ENCODE measurements at regions not wholly inside any gene's neighbourhood (a gene's known extent, or its start where the extent isn't known, plus 50 kb on each side); places are given as distances from the start of the nearest gene placed in this dataset.
"Not testable (repeated sequence)": the region's sequence is repeated elsewhere in the genome, so short reads cannot be mapped to it uniquely, and the experiment has no call there.

- DNase-seq (ENCODE audit: low spot score): no peak
These were observed 1365.9 kb downstream of the GRIK2 start for GRCh38 chr6:102759415-102759814.

GRCh38 chr6:102758536-102758935 is 1365.0 kb downstream of the GRIK2 start:
- DNase-seq (ENCODE audit: low spot score): not testable (repeated sequence)

- no peak for DNase-seq (ENCODE audit: low spot score)
These were observed 1355.9 kb downstream of the GRIK2 start for GRCh38 chr6:102749210-102749971.

- DNase-seq (ENCODE audit: low spot score): no peak
These were observed 1353.4 kb downstream of the GRIK2 start for GRCh38 chr6:102746941-102747340.

DNA sequence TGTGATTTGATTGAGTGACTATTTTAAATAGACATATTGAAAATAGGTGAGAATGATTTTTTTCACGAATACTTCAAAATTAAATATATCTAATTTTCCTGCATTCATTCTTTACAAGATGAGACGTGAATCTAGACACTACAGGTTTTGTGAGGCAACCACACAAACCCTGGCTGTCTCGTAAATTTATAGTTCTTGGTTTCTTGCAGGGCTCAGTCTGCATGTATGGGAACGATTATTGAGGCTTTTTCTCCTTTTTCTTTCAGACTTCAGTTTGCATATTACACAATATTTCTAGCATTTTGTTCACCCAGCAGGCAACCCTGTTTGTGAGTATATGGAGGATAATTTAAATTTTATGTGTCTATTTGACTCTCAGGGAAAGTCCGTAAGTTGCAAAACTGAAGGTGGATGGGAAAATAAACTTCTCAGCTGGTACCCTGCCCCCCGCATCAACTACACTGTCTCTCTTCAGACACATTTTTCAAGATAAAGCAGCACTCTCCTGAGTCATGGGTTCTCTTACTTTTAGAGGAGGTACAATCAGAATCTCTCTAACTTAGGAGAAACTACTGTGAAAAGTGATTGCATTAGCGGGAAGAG is 1349.3 kb downstream of the GRIK2 start:
- DNase-seq (ENCODE audit: low spot score): no peak

GRCh38 chr6:102742028-102742427 is 1348.5 kb downstream of the GRIK2 start:
- DNase-seq (ENCODE audit: low spot score): no peak

GRCh38 chr6:102736941-102737368 is 1343.4 kb downstream of the GRIK2 start:
- peak; percentile 5 for DNase-seq (ENCODE audit: low spot score)

- peak; percentile 48 for DNase-seq (ENCODE audit: low spot score)
These were observed 1339.4 kb downstream of the GRIK2 start for GRCh38 chr6:102732898-102733297.

DNA sequence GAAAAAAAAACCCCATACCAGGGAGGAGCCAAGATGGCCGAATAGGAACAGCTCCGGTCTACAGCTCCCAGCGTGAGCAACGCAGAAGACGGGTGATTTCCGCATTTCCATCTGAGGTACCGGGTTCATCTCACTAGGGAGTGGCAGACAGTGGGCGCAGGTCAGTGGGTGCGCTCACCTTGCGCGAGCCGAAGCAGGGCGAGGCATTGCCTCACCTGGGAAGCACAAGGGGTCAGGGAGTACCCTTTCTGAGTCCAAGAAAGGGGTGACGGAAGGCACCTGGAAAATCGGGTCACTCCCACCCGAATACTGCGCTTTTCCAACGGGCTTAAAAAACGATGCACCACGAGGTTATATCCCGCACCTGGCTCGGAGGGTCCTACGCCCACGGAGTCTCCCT is 1328.6 kb downstream of the GRIK2 start:
- not testable (repeated sequence) for DNase-seq (ENCODE audit: low spot score)

DNA sequence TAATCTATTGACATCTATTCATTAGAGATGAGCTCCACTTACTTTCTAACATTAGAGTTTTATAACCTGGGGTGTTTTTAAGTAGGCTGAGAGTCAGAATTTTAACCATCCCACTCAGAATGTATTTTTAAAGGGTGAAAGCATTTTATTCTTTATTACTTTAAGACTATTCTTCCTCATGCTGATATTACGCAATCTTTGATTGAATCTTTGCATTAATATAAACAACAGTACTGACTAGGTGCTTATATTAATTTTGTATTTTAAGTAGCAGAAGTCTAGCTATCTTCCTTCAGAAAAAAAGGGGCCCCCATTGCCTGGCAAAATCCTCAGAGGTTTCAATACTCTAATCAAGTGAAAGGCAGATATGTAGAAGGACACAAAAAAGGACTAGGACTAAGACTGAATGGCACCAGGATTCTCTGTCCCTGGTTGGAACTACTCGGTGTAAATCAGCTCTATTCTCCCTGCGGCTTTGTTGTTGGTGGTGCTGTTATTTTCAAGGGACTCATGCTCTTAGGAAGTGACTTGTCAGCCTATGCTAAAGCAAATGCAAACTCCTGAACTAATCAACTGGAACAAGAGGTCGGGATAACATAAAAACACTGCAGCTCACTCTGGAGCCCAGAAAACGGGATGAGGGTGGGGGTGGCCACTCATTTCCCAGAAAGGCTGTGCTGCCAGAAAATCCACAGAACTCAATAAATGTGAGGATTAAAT is 1324.4 kb downstream of the GRIK2 start:
- DNase-seq (ENCODE audit: low spot score): no peak

GRCh38 chr6:102717252-102717651 is 1323.7 kb downstream of the GRIK2 start:
- no peak for DNase-seq (ENCODE audit: low spot score)

DNA sequence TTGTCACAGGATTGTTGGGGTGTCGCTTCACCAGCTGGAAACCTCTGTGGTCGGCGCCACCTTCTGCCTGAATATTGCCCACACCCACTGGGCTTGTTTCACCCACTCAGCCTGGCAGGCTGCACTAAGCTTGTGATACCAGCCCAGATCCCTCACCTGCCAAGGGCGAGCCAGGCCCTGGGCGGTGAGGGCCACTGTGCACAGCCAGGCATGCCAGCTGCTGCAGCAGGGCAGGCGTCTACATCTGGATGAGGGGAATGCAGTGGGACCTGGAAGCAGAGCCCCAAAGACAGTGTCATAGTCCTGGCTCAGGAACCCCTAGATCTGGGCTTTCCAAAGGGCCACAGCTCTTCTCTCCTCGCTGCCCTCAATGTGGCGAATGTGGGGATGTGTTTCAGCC is 1307.5 kb downstream of the GRIK2 start:
- DNase-seq (ENCODE audit: low spot score): no peak

- DNase-seq (ENCODE audit: low spot score): no peak
These were observed 1293.0 kb downstream of the GRIK2 start for GRCh38 chr6:102686461-102686860.

DNA sequence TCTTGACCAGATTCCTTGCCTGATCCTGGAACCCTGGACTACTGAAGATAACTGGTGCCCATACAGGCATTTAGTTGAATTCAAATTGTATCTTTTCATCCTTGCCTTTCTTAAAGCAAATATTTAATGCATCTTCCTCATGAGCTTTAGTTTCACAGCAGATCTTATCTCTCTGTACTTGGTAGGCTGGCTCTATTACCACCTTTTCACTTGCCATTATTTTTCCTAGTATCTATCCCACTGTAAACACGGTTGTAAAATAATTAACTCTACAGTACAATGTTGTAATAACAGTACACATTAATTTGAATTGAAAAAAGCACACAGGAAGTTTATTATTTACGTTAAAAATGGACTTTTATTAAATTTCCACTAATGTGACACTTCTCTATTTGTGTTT is 1286.9 kb downstream of the GRIK2 start:
- no peak for DNase-seq (ENCODE audit: low spot score)

GRCh38 chr6:102679865-102680264 is 1286.4 kb downstream of the GRIK2 start:
- DNase-seq (ENCODE audit: low spot score): no peak

DNA sequence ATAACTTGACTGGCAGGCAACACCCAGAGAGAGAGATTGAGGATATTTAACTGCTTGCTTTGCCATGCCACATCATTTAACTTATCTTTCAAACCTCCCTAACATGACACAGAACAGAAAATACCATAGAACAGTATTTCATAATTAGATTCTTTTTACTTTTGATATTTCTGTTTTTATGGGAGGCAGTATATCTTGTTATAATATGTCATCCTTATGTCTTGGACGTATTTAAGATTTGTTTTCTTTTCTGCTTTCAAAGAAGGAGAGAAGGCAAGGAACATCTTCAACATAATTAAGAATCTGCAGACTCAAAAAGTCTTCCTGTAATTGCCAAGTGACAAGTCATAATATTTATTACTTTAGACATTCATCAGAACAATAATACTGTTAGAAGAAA is 1283.7 kb downstream of the GRIK2 start:
- no peak for DNase-seq (ENCODE audit: low spot score)

DNA sequence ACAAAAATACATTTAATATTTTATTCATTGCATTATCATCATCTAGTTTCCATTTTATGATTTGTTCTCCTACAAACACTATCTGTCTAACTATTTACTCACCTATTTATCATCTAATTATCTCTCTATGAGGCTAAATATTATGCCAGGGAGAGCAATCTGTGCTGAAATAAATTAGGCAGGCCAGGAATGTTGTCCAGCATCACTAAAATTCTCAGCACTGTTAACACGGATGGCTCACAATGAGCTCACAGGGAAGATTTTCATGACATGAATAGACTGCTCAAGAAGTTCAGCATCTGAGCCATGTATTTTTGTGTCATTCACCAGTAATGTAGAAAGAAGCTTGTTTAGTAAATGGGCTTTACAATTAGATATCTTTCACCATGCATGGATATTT is 1277.2 kb downstream of the GRIK2 start:
- peak; percentile 30 for DNase-seq (ENCODE audit: low spot score)

DNA sequence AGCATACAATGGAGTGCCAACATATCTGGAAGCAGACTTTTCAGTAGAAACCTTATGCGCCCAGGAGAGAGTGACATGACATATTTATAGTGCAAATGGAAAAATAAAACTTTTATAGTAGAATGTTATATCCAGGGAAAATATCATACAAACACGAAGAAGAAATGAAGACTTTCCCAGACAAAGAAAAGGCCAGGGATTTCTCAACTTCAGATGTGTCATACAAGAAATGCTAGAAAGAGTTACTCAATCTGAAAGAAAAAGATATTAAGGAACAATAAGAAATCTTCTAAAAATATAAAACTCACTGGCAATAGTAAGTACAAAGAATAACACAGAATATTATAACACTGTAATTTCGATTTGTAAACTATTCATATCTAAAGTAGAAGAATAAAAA is 1269.3 kb downstream of the GRIK2 start:
- DNase-seq (ENCODE audit: low spot score): no peak

DNA sequence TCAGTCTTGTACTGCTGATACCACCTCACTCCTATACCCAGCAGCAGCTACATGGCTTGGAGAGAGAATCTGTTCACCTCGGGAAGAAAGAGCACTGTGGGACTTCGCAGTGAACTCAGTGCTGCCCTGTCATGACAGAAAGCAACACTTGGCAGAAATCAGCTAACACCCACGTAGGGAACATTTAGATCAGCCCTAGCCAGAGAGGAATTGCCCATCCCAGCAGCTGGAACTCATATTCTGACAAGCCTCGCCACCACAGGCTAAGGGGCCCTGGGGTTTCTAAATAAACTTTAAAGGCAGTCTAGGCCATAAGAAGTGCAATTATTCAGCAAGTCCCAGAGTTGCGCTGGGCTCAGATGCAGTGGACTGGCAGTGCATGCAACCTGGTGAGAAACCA is 1266.8 kb downstream of the GRIK2 start:
- DNase-seq (ENCODE audit: low spot score): no peak

DNA sequence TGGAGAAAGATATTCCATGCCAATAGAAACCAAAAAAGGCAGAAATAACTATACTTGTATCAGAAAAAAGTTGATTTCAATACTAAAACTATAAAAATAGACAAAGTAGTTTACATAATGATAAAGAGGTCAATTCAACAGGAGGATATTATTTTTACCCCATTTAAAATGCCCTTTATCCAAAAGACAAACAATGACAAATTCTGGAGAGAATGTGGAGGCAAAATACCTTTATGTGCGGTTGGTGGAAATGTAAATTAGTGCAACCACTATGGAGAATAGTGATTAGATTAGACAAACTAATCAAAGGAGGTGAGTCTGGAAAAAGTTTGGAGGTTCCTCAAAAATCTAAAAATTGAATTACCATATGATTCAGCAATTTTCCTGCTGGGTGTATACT is 1262.3 kb downstream of the GRIK2 start:
- no peak for DNase-seq (ENCODE audit: low spot score)

DNA sequence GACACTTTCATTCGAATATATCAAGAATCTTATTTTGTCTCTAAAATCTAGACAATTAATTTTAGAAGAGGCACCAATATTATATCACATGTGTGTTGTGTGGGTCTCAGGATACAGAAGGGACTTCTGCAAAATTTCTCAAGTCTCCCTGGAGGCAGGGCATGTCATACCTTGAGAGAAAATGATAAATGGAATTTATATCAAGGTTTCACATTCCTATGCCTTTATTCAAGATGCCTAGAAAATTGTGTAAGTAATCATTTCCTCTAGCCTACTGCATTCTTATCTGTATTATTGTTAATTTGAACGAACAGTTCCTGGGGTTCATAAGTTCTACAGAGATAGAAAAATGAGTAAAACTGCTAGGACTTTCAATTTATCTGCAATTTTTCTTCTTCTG is 1247.9 kb downstream of the GRIK2 start:
- no peak for DNase-seq (ENCODE audit: low spot score)

DNA sequence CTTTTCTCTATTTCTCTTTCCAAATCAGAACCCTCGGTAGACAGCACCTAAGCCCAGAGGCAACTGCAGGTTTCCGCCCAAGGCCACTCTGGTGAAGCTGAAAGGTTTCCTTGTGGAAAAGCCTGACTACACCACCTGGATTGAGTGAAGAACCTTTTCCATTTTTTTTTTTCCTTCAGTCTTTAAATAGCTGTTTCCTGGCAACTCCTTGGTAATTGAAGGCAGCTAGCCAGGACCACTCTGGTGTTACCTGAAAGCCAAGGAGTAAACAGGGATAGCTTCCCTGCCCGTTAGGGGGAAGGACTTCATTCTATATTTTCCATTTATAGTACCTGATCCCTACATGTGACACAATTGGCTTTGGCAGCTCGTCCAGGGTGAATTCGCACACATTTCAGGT is 1238.4 kb downstream of the GRIK2 start:
- DNase-seq (ENCODE audit: low spot score): no peak

- DNase-seq (ENCODE audit: low spot score): no peak
These were observed 1229.7 kb downstream of the GRIK2 start for GRCh38 chr6:102623201-102623600.

Measured in RKO (cell line).